ENCODE measurements at regions not wholly inside any gene's neighbourhood (a gene's known extent, or its start where the extent isn't known, plus 50 kb on each side); places are given as distances from the start of the nearest gene placed in this dataset.

GRCh38 chr1:164971391-164971790 is 385.1 kb downstream of the LMX1A start:
- ChIA-PET CTCF (ENCODE audit: low intra/inter-chr PET ratio) (no interaction called here), POLR2A (no interaction called here)
- Histone ChIP-seq H3K4me1 (replicated peaks in 1 of 2; ENCODE audit: control insufficient read depth in 2 of 2, insufficient read depth in 2 of 2, low read length in 2 of 2) (no peaks in the 10 kb centered on the region), H2AFZ (ENCODE audit: low read depth, low read length) (no peak overlapping the region), H3K9ac (ENCODE audit: insufficient read depth in 1 of 2, low read depth in 2 of 2, low read length in 2 of 2) (no peak overlapping the region), H3K79me2 (ENCODE audit: control insufficient read depth, insufficient read depth, low read length) (no peaks in the 10 kb centered on the region), H3K27me3 (ENCODE audit: control insufficient read depth in 2 of 2, insufficient read depth in 2 of 2, low read length in 2 of 2) (no peaks in the 10 kb centered on the region), H3K4me2 (ENCODE audit: insufficient read depth, low read length) (no peak overlapping the region), H3K27ac (ENCODE audit: extremely low read depth, low read depth, low read length) (no peak overlapping the region), H4K20me1 (replicated peaks; ENCODE audit: control insufficient read depth, insufficient read depth, low read length) (no peaks in the 10 kb centered on the region), H3K9me1 (ENCODE audit: control insufficient read depth, insufficient read depth, low read length) (no peaks in the 10 kb centered on the region), H3K4me3 (no peak overlapping the region), H3K9me3 (replicated peaks; ENCODE audit: control insufficient read depth, insufficient read depth, low read depth, low read length) (0 out of 2 replicates have a peak, but pooled peaks cover 2% of the 10 kb centered on the region), H3K36me3 (ENCODE audit: control insufficient read depth, insufficient read depth, low read length) (no peaks in the 10 kb centered on the region)
- WGBS (ENCODE audit: insufficient coverage, low coverage, missing lambda C conversion rate) = 1% methylated on average over 5 of the region's 5 CpGs
- in situ Hi-C loops (cut with MboI) (no loop called here), intact Hi-C loops (cut with micrococcal nuclease) (no loop called here)
- no TSS peak for BruUV-seq (replicated peaks)
- no peak for FAIRE-seq
- TF ChIP-seq MTA2 (IDR thresholded peaks at IDR 0.05; ENCODE audit: low read depth) = no peak
- DNase-seq (ENCODE audit: extremely low read depth in 1 of 4, low spot score in 3 of 4) = no peak
- ATAC-seq = no peak

GRCh38 chr1:164969253-164969652 is 387.3 kb downstream of the LMX1A start:
- in situ Hi-C loops (cut with MboI) (no loop called here), intact Hi-C loops (cut with micrococcal nuclease) (no loop called here)
- H3K9me1 ChIP-seq (ENCODE audit: control insufficient read depth, insufficient read depth, low read length) = no peaks in the 10 kb centered on the region
- no peak overlapping the region for H3K4me2 ChIP-seq (ENCODE audit: insufficient read depth, low read length)
- ATAC-seq (no peak), DNase-seq (ENCODE audit: extremely low read depth in 1 of 4, low spot score in 3 of 4) (no peak), FAIRE-seq (no peak)
- H3K9me3 ChIP-seq (replicated peaks; ENCODE audit: control insufficient read depth, insufficient read depth, low read depth, low read length) = 0 out of 2 replicates have a peak, but pooled peaks cover 2% of the 10 kb centered on the region
- no peaks in the 10 kb centered on the region for H4K20me1 ChIP-seq (replicated peaks; ENCODE audit: control insufficient read depth, insufficient read depth, low read length)
- no peak overlapping the region for H3K27ac ChIP-seq (ENCODE audit: extremely low read depth, low read depth, low read length)
- H2AFZ ChIP-seq (ENCODE audit: low read depth, low read length) = no peak overlapping the region
- no peak overlapping the region for H3K4me3 ChIP-seq
- no peaks in the 10 kb centered on the region for H3K36me3 ChIP-seq (ENCODE audit: control insufficient read depth, insufficient read depth, low read length)
- BruUV-seq (replicated peaks) = no TSS peak
- no peak overlapping the region for H3K9ac ChIP-seq (ENCODE audit: insufficient read depth in 1 of 2, low read depth in 2 of 2, low read length in 2 of 2)
- ChIA-PET CTCF (ENCODE audit: low intra/inter-chr PET ratio) (interaction anchor here (0.6 kb wide), 1 partner anchor 9 kb away, joined by 3 read pairs; no protein-coding TSS in a partner anchor), POLR2A (no interaction called here)
- H3K79me2 ChIP-seq (ENCODE audit: control insufficient read depth, insufficient read depth, low read length) = no peaks in the 10 kb centered on the region
- no peaks in the 10 kb centered on the region for H3K27me3 ChIP-seq (ENCODE audit: control insufficient read depth in 2 of 2, insufficient read depth in 2 of 2, low read length in 2 of 2)
- TF ChIP-seq FOXK2 (conservative IDR thresholded peaks at IDR 0.05 in 1 of 2, IDR thresholded peaks at IDR 0.05 in 1 of 2; ENCODE audit: low read depth in 2 of 2) (no peak), ZBTB2 (IDR thresholded peaks at IDR 0.05) (no peak), PRPF4 (IDR thresholded peaks at IDR 0.05; ENCODE audit: insufficient read depth, low read depth, low read length, poor library complexity, severe bottlenecking) (no peak), TRIM28 (IDR thresholded peaks at IDR 0.05) (no peak)
- no peaks in the 10 kb centered on the region for H3K4me1 ChIP-seq (replicated peaks in 1 of 2; ENCODE audit: control insufficient read depth in 2 of 2, insufficient read depth in 2 of 2, low read length in 2 of 2)
- WGBS (ENCODE audit: insufficient coverage, low coverage, missing lambda C conversion rate) = 0% methylated on average over 2 of the region's 2 CpGs
